ENCODE measurements at regions not wholly inside any gene's neighbourhood (a gene's known extent, or its start where the extent isn't known, plus 50 kb on each side); places are given as distances from the start of the nearest gene placed in this dataset.

- no peak for TF ChIP-seq EGR1 (IDR thresholded peaks at IDR 0.05; ENCODE audit: low read depth)
- TF ChIP-seq EZH2phosphoT487 (IDR thresholded peaks at IDR 0.05; ENCODE audit: borderline replicate concordance) = no peak
- no peak for TF ChIP-seq CTCF (IDR thresholded peaks at IDR 0.05 in 2 of 3, conservative IDR thresholded peaks at IDR 0.05 in 1 of 3; ENCODE audit: borderline replicate concordance in 1 of 3, insufficient read depth in 1 of 3, low read depth in 2 of 3, low read length in 2 of 3)
- no peak for TF ChIP-seq POLR2A (IDR thresholded peaks at IDR 0.05; ENCODE audit: borderline replicate concordance, extremely low read depth, insufficient read depth, insufficient read length)
- TF ChIP-seq CEBPB (IDR thresholded peaks at IDR 0.05; ENCODE audit: low read depth) = no peak
- no peak for TF ChIP-seq RAD21 (IDR thresholded peaks at IDR 0.05; ENCODE audit: low read depth)
- TF ChIP-seq ZFX (IDR thresholded peaks at IDR 0.05) = no peak
- no peak for TF ChIP-seq ELF1 (IDR thresholded peaks at IDR 0.05; ENCODE audit: borderline replicate concordance, low read depth)
- TF ChIP-seq MAX (IDR thresholded peaks at IDR 0.05) = no peak
- no peak for TF ChIP-seq POLR2AphosphoS5 (IDR thresholded peaks at IDR 0.05; ENCODE audit: low read depth, low read length)
Measured at GRCh38 chr15:61387675-61388074, 158.6 kb upstream of the RORA start.
